Transverse colon (tissue), 3 donors: ENCODE measurements at regions not wholly inside any gene's neighbourhood (a gene's known extent, or its start where the extent isn't known, plus 50 kb on each side); places are given as distances from the start of the nearest gene placed in this dataset.

Source experiments
- POLR2A ChIP-seq: fragments of 450-650 bp; IDR thresholded peaks from one replicate; pipeline ENCODE4 v1.6.1; 2016; ENCODE audit warnings: antibody characterized with exemption, mild to moderate bottlenecking, moderate library complexity
- TF ChIP-seq, protein P1 (sequence below), 5 experiments: fragments of 200-600 bp in 3 of 5; fragments of 450-650 bp in 2 of 5; sonication (generic) in 3 of 5; IDR thresholded peaks; 1 replicate in 2 of 5; 2 replicates in 3 of 5; pipeline ENCODE4 v1.5.1; 2016 to 2017; ENCODE audit warnings: antibody characterized with exemption in 5 of 5, inconsistent platforms in 3 of 5, mild to moderate bottlenecking in 2 of 5, moderate library complexity in 1 of 5

DNA sequence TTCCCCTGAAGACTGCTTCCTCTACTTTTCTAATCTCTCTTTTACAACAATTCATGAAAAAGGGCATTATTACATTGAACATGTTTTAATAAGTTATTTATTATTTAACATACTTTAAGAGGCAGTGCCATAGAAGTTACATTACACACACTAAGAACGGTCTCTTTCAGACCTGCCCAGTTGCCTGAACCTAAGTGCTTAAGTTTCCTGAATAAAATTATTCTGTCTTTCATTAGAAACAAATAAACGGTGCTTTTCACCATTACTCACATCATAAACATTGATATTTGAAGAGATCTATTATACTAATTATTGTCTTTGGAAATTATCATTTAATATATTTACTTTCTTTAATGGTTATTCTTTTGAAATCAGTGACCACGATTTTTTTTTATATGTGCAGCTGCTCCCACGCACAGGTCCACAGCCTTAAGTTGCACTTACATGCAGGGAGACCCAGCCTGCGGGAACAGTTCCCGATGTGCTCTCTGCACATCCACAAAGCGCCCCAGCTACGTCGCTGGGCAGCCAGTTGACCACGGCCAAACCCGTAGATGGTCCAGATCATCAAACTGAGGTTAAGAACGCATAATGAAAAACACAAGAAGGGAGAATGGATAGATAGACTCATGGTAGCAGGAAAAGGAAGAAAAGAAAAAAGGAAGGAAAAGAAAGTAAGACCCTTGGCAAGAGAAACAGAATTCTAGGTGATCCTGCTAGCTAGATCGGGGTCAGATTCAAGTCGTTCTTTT, 437.0 kb upstream of the MGMT start:
- TF ChIP-seq, protein P1, sequence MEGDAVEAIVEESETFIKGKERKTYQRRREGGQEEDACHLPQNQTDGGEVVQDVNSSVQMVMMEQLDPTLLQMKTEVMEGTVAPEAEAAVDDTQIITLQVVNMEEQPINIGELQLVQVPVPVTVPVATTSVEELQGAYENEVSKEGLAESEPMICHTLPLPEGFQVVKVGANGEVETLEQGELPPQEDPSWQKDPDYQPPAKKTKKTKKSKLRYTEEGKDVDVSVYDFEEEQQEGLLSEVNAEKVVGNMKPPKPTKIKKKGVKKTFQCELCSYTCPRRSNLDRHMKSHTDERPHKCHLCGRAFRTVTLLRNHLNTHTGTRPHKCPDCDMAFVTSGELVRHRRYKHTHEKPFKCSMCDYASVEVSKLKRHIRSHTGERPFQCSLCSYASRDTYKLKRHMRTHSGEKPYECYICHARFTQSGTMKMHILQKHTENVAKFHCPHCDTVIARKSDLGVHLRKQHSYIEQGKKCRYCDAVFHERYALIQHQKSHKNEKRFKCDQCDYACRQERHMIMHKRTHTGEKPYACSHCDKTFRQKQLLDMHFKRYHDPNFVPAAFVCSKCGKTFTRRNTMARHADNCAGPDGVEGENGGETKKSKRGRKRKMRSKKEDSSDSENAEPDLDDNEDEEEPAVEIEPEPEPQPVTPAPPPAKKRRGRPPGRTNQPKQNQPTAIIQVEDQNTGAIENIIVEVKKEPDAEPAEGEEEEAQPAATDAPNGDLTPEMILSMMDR (IDR thresholded peaks at IDR 0.05), result no peak
- TF ChIP-seq POLR2A, result no peak
